ENCODE measurements at regions not wholly inside any gene's neighbourhood (a gene's known extent, or its start where the extent isn't known, plus 50 kb on each side); places are given as distances from the start of the nearest gene placed in this dataset.

DNA sequence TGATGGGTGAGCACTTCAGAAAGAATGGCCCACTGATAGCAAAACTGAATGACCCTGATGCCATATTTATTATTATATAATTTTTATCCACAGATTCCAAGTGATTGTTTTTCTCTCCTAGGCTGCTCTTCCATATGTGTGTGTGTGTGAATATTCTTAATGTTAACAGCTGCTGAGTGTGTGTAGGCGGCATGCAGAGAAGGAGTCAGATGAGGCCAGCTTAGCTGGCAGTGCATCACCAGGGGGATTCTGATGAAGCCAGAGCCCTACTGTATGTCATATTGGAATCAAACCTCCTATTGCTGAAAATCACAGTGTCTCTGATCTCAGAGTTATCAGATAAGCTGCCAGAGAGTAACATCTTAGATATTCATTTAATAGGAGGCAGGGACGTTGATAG is 177.1 kb downstream of the DMAC1 start:
- Histone ChIP-seq H3K4me1 (no peaks in the 10 kb centered on the region), H3K36me3 (no peaks in the 10 kb centered on the region), H3K27ac (no peak overlapping the region), H3K4me3 (no peak overlapping the region), H3K27me3 (no peaks in the 10 kb centered on the region), H3K9me3 (no peaks in the 10 kb centered on the region)
- TF ChIP-seq, protein P1, sequence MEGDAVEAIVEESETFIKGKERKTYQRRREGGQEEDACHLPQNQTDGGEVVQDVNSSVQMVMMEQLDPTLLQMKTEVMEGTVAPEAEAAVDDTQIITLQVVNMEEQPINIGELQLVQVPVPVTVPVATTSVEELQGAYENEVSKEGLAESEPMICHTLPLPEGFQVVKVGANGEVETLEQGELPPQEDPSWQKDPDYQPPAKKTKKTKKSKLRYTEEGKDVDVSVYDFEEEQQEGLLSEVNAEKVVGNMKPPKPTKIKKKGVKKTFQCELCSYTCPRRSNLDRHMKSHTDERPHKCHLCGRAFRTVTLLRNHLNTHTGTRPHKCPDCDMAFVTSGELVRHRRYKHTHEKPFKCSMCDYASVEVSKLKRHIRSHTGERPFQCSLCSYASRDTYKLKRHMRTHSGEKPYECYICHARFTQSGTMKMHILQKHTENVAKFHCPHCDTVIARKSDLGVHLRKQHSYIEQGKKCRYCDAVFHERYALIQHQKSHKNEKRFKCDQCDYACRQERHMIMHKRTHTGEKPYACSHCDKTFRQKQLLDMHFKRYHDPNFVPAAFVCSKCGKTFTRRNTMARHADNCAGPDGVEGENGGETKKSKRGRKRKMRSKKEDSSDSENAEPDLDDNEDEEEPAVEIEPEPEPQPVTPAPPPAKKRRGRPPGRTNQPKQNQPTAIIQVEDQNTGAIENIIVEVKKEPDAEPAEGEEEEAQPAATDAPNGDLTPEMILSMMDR (IDR thresholded peaks at IDR 0.05) = no peak
- DNase-seq (ENCODE audit: low spot score) = no peak

DNA sequence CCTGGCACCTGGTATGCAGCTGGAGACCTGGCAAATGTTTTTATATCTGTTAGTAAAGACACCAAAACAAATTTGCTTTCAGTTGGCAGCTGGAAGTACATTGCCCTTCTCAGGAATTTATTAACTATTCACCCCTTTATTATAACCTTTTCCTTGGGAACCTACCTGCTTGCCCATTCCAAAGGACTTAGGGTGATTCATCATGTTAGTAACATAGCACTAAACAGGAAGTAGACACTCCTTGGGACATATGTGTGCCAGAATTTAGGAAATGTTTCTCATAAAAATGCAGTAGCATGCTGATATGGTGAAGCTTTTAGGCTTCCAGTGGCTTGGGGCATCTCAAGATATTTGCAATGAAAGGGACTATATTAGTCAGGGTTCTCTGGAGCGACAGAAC is 184.2 kb downstream of the DMAC1 start:
- H3K27me3 ChIP-seq = no peaks in the 10 kb centered on the region
- no peak overlapping the region for H3K27ac ChIP-seq
- TF ChIP-seq, protein P1 (IDR thresholded peaks at IDR 0.05) = no peak

GRCh38 chr9:7613931-7614330 is 185.6 kb downstream of the DMAC1 start:
- TF ChIP-seq, protein P1 (IDR thresholded peaks at IDR 0.05) = no peak
- H3K4me1 ChIP-seq = no peaks in the 10 kb centered on the region
- no peaks in the 10 kb centered on the region for H3K36me3 ChIP-seq
- no peaks in the 10 kb centered on the region for H3K27me3 ChIP-seq
- no peak overlapping the region for H3K27ac ChIP-seq
- no peak for DNase-seq (ENCODE audit: low spot score)
- no peaks in the 10 kb centered on the region for H3K9me3 ChIP-seq
- no peak overlapping the region for H3K4me3 ChIP-seq

More for the DNA sequence above, 184.2 kb downstream of the DMAC1 start:
- no peaks in the 10 kb centered on the region for H3K36me3 ChIP-seq
- H3K4me1 ChIP-seq = no peaks in the 10 kb centered on the region
- no peak for DNase-seq (ENCODE audit: low spot score)
- no peaks in the 10 kb centered on the region for H3K9me3 ChIP-seq
- H3K4me3 ChIP-seq = no peak overlapping the region

DNA sequence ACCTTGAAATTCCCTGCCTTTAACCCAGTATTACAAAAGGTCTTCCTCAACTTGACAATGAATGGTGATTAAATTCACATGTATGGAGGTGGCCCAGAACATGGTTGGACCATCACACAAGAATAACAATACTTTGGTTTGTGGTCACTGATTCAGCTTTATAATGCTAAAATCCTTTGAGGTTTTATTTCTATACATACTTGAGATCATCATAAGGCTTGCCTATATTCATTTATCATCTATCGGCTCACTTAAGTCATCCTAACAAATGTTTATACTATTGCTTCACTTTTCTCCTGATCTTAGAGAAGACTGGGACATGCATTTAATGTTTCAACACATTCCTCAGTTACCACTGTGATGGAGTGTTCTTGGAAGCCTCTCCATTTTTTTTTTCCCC is 191.3 kb downstream of the DMAC1 start:
- Histone ChIP-seq H3K36me3 (no peaks in the 10 kb centered on the region), H3K9me3 (no peaks in the 10 kb centered on the region), H3K4me3 (no peak overlapping the region), H3K27me3 (no peaks in the 10 kb centered on the region), H3K27ac (no peak overlapping the region), H3K4me1 (no peaks in the 10 kb centered on the region)
- TF ChIP-seq, protein P1 (IDR thresholded peaks at IDR 0.05) = no peak
- DNase-seq (ENCODE audit: low spot score) = no peak

GRCh38 chr9:7607421-7607820 is 192.2 kb downstream of the DMAC1 start:
- no peaks in the 10 kb centered on the region for H3K9me3 ChIP-seq
- no peak overlapping the region for H3K27ac ChIP-seq
- TF ChIP-seq, protein P1 (IDR thresholded peaks at IDR 0.05) = no peak
- H3K4me1 ChIP-seq = no peaks in the 10 kb centered on the region
- no peaks in the 10 kb centered on the region for H3K36me3 ChIP-seq
- no peaks in the 10 kb centered on the region for H3K27me3 ChIP-seq
- DNase-seq (ENCODE audit: low spot score) = no peak
- no peak overlapping the region for H3K4me3 ChIP-seq

DNA sequence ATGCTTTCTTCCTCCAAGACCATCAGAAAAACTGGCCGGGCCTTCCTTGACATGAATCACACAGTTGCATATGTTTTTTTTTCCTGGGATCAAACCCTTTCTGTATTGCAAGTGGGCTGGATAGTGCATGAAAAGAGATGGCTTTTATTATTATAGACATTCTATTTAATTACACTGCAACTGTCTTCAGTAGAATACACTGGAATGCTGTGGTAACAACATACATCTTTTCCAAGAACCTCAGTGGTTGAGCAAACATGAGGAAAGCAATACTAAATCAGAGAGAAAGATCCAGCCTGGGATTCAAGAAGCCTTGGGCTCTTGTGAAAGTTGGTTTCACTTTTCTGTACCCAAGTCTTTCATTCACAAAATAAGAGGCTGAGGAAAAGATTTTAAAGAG is 193.0 kb downstream of the DMAC1 start:
- no peaks in the 10 kb centered on the region for H3K9me3 ChIP-seq
- TF ChIP-seq, protein P1 (IDR thresholded peaks at IDR 0.05) = no peak
- H3K27me3 ChIP-seq = no peaks in the 10 kb centered on the region
- no peak for DNase-seq (ENCODE audit: low spot score)
- H3K27ac ChIP-seq = no peak overlapping the region
- H3K4me3 ChIP-seq = no peak overlapping the region
- no peaks in the 10 kb centered on the region for H3K36me3 ChIP-seq
- no peaks in the 10 kb centered on the region for H3K4me1 ChIP-seq
